ENCODE measurements at regions not wholly inside any gene's neighbourhood (a gene's known extent, or its start where the extent isn't known, plus 50 kb on each side); places are given as distances from the start of the nearest gene placed in this dataset.
"Not testable (repeated sequence)": the region's sequence is repeated elsewhere in the genome, so short reads cannot be mapped to it uniquely, and the experiment has no call there.

DNA sequence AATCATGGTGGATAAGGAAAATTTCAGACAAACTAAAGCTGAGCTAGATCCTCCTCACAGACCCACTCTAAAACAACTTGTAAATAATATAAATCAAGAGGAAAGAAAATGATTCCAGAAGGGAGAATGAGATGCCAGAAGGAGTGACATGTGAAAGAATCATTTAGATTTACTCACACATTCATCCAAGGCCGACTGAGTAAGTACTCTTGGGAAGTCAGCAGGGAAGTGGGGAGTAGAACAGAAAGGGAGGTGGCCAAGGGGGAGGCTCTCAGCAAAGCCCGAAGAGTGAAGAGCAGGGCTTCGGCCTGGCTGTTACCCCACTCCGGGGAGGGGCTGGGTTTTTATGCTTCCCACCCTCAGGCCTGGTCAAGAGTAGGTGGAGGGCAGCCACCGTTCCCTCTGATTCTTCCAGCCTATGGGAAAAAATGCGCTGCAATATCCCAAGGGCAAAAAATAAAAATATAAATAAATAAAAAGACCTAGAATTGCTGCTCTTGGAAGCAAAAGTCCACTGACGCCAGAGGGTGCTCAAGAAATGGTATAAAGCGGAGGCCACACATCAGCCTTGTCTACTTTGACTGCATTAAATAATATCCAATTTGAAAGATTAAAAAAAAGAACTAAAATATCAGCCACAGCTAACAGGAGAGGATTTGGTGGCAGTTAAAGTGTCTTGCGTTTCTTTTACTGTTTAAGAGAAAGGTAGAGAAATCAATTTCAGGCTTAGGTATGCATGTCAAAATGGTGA lies 110.2 kb upstream of the COL5A1 start:
- TF ChIP-seq, protein P1, sequence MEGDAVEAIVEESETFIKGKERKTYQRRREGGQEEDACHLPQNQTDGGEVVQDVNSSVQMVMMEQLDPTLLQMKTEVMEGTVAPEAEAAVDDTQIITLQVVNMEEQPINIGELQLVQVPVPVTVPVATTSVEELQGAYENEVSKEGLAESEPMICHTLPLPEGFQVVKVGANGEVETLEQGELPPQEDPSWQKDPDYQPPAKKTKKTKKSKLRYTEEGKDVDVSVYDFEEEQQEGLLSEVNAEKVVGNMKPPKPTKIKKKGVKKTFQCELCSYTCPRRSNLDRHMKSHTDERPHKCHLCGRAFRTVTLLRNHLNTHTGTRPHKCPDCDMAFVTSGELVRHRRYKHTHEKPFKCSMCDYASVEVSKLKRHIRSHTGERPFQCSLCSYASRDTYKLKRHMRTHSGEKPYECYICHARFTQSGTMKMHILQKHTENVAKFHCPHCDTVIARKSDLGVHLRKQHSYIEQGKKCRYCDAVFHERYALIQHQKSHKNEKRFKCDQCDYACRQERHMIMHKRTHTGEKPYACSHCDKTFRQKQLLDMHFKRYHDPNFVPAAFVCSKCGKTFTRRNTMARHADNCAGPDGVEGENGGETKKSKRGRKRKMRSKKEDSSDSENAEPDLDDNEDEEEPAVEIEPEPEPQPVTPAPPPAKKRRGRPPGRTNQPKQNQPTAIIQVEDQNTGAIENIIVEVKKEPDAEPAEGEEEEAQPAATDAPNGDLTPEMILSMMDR (IDR thresholded peaks at IDR 0.05; ENCODE audit: borderline replicate concordance, insufficient read depth, low read depth, low read length), result no peak
- H3K4me3 ChIP-seq (ENCODE audit: low read depth, low read length), result no peak overlapping the region

DNA sequence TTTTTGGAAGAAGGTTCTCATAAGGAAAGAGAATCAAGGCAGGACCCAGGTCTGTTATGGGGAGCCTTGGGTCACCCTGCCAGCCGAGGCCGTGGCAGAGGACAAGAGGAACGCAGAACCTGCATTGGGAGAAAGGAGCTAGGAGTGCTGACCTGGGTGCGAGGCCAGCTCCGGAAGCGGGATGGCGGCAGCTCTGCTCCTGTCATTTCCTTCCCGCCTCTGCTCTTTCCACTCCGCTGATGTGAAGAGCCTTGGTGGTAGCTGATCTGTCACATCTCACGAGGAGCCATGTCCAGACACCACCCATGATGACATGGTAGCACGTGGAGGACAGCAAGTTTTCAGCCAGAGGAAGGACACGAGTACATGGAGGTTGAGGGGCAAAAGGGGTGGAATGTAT lies 109.5 kb upstream of the COL5A1 start:
- TF ChIP-seq, protein P1 (IDR thresholded peaks at IDR 0.05; ENCODE audit: borderline replicate concordance, insufficient read depth, low read depth, low read length), result no peak
- H3K4me3 ChIP-seq (ENCODE audit: low read depth, low read length), result no peak overlapping the region

DNA sequence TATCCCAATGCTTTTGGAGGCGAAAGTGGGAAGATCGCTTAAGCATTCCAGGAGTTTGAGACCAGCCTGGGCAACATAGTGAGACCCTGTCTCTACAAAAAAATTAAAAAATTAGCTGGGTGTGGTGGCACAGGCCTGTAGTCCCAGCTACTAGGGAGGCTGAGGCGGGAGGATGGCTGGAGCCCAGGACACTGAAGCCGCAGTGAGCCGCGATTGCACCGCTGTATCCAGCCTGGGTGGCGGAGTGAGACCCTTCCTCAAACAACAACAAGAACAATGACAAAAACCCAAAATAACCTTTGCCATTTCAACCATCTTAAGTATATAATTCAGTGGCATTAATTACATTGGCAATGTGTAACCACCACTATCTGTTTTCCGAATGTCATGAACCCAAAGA lies 108.9 kb upstream of the COL5A1 start:
- H3K4me3 ChIP-seq (ENCODE audit: low read depth, low read length), result not testable (repeated sequence)

DNA sequence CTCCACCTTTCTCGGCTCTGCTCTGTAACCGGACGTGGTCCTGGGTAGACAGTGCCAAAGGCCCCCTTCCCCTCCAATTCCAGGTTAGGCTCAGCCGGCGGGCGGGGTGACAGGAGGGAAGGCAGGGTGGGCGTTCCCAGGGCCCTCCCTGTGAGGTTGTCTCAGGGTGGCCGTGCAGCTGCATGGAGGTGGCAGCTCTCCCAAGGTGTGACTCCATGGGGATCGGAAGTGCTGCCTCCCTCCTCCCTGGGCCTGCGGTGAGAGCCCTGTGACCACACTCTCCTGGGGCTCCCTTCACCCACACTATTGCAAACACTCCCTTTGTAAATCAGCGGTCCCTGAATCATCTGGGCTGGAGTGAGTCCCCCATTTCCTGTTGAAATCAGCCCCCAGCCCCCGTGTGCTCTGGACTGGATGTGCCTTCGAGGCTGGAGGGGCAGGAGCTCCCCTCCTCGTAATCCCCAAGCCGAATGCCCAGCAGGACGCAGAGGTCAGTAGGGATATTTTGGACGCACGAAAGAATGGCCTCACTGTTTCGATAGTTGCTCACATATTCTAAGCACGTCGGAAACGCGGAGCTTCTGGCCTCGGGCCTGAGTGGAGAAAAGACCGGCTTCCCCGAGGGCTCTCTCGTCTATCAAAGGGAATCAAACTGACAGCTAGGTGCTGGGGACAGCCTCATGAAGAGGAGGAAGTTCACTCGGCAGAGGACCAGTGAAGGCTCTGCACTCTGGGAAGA lies 107.6 kb upstream of the COL5A1 start:
- H3K4me3 ChIP-seq (ENCODE audit: low read depth, low read length), result no peak overlapping the region
- TF ChIP-seq, protein P1 (IDR thresholded peaks at IDR 0.05; ENCODE audit: borderline replicate concordance, insufficient read depth, low read depth, low read length), result no peak

DNA sequence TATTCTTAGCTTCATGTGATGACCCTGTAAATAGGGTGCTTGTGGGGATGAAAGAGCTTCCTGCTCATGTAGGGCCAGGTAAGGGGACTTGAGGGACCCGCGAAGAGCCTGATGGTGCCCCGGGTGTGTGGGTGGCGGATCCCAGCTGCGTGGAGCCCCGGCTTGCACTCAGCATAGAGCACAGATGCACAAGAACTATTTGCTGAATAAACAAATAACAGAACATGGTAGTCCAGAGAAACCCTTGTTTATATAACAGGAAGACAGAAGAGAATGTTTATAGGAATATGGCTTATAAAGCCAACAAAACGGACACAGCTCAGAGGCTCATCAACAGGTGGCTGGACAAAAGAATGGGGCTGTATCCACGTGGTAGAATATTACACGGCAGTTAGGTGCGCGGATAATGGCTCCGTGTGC lies 106.9 kb upstream of the COL5A1 start:
- no peak overlapping the region for H3K4me3 ChIP-seq (ENCODE audit: low read depth, low read length)
- TF ChIP-seq, protein P1 (IDR thresholded peaks at IDR 0.05; ENCODE audit: borderline replicate concordance, insufficient read depth, low read depth, low read length), result no peak

DNA sequence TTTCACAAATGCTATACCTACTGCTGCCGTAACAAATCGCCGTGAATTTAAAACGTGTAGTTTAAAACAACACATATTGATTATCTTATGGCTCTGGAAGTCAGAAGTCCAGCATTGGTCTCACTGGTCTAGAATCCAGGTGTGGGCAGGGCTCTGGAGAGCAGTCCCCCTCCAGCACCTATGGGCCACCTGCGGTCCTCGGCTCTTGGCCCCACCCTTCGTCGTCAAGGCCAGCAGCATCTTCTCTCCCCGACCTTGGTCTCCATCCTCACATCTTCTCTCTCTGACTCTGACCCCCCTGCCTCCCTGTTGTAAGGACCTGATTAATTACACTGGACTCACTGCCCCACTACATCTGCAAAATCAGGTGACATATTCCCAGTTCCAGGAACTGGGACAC lies 106.4 kb upstream of the COL5A1 start:
- TF ChIP-seq, protein P1 (IDR thresholded peaks at IDR 0.05; ENCODE audit: borderline replicate concordance, insufficient read depth, low read depth, low read length), result no peak
- H3K4me3 ChIP-seq (ENCODE audit: low read depth, low read length), result no peak overlapping the region

DNA sequence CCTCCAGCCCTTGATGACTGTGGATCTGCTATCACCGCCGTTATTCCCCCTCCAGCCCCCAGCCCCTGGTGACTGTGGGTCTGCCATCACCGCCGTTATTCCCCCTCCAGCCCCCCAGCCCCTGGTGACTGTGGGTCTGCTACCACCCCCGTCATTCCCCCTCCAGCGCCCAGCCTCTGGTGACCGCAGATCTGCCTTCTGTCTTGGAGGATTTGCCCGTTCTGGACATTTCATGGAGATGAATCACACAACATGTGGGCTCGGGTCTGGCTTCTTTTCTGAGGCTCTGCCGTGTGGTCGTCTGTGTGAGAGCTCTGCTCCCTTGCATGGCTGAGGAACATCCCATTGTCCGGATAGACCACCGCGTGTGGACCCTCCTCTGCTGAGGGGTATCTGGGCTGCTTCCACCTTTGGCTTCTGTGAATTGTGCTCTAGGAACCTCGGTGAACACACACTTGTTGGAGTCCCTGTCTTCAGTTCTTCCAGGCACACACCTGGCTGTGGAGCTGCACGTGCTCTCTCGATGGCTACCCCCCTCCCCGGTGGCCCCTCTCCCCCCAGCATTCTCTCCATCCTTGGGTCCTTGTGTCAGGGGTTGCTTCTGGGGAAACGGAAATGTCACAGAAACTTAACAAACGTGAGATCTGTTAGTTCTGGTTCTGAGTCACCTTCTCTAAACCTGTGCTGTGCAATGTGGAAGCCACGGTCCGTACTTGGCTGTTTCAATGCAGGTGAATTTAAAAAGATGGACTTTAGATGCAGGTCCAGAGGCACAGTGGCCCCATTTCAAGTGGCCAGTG lies 105.3 kb upstream of the COL5A1 start:
- no peak overlapping the region for H3K4me3 ChIP-seq (ENCODE audit: low read depth, low read length)
- TF ChIP-seq, protein P1 (IDR thresholded peaks at IDR 0.05; ENCODE audit: borderline replicate concordance, insufficient read depth, low read depth, low read length), result no peak

Measured in GM12875 (cell line).